D721Med (cell line): ENCODE measurements at regions not wholly inside any gene's neighbourhood (a gene's known extent, or its start where the extent isn't known, plus 50 kb on each side); places are given as distances from the start of the nearest gene placed in this dataset.

Experiments used
- DNase-seq: peaks from one replicate; pipeline ENCODE4 v3.0.0; 2011; ENCODE audit warnings: low spot score; ENCODE audit not compliant: insufficient read length
- FAIRE-seq: peaks from 2 replicates; lab custom pipeline; 2011; peaks lifted over from hg19 to GRCh38; lab: Jason Lieb, UNC
- TF ChIP-seq, protein P1 (sequence below): IDR thresholded peaks from 2 replicates; pipeline ENCODE4 v1.5.1; 2012; ENCODE audit warnings: mild to moderate bottlenecking, control low read depth; ENCODE audit not compliant: insufficient read depth; ENCODE audit errors: missing control alignments

DNA sequence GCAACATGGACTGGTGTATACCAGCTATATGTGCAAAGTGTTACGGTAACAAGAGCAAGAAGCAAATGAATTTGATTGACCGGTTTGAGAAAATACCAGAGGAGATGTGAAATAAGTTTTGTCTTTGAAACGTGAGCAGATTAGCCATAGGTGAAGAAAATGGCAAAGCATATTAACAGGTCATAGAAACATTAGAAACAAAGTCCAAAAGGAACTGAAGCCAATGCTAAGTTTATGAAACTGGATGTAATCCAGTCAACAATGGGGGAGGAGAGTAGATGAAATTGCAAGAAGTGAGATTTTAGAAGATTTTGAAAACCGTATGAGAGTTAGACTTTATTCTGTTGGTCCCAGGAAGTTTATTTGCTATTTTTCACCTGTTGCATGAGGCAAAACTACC lies 1315.4 kb upstream of the CHAC2 start:
- DNase-seq (no peak), FAIRE-seq (no peak)
- TF ChIP-seq, protein P1, sequence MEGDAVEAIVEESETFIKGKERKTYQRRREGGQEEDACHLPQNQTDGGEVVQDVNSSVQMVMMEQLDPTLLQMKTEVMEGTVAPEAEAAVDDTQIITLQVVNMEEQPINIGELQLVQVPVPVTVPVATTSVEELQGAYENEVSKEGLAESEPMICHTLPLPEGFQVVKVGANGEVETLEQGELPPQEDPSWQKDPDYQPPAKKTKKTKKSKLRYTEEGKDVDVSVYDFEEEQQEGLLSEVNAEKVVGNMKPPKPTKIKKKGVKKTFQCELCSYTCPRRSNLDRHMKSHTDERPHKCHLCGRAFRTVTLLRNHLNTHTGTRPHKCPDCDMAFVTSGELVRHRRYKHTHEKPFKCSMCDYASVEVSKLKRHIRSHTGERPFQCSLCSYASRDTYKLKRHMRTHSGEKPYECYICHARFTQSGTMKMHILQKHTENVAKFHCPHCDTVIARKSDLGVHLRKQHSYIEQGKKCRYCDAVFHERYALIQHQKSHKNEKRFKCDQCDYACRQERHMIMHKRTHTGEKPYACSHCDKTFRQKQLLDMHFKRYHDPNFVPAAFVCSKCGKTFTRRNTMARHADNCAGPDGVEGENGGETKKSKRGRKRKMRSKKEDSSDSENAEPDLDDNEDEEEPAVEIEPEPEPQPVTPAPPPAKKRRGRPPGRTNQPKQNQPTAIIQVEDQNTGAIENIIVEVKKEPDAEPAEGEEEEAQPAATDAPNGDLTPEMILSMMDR, result no peak

DNA sequence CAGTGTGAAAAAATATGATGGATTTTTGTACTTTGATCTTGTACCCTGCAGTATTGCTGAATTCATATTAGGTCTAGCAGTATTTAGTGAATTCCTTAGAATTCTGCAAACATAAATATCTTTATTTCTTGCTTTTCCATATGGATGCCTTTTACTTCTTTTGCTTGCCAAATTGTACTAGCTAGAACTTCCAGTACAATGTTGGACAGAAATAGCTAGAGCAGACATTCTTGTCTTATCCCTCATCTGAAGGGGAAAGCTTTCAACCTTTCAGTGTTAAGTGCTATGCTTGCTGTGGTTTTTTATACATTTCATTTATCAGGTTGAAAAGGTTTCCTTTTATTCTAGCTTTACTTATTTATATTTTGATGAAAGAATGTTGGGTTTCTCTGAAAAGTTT lies 1321.9 kb upstream of the CHAC2 start:
- TF ChIP-seq, protein P1, result no peak
- no peak for FAIRE-seq
- no peak for DNase-seq

GRCh38 chr2:52431352-52431760 lies 1336.2 kb upstream of the CHAC2 start:
- TF ChIP-seq, protein P1, result no peak
- no peak for FAIRE-seq
- DNase-seq, result no peak

GRCh38 chr2:52429740-52430139 lies 1337.9 kb upstream of the CHAC2 start:
- no peak for DNase-seq
- no peak for FAIRE-seq
- TF ChIP-seq, protein P1, result no peak

DNA sequence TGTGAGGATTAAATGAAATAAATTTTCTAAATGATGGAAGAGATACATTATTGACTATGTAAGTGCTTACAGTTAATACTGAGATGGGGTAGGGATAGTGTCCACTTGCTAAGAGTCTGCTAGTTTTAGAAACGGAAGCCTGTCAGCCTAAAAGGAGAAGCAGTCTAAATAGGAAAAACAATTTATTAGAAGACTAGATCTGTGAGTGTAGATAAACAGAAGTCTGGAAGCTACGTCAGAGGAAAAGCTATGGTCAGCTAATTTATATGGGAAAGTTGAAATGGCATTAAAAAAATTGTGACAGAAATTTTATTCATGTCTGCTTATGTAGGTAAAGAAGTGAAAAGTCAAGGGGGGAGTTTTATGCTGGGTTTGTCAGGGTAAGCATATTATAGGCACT lies 1338.4 kb upstream of the CHAC2 start:
- TF ChIP-seq, protein P1, result no peak
- no peak for FAIRE-seq
- DNase-seq, result no peak

- TF ChIP-seq, protein P1, result no peak
- no peak for FAIRE-seq
These were observed 1339.4 kb upstream of the CHAC2 start for GRCh38 chr2:52428224-52428623.

DNA sequence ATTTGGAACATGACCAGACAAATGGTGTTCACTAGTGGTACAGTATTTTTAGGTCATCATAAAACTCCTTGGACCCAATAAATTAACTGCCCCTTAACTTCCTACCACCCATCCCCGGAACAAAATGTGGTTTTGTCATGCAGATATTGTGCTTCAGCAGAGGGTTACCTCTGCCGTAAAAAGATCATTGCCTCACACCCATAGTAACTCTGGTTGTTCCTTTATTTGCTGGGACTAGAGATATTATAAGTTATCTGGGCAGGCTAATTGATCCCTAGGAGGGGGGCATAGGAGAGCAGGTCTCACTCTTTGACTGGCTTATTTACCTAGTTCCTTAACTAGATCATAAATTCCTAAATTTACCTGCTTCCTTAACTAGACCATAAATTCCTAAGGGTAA lies 1343.9 kb upstream of the CHAC2 start:
- DNase-seq (no peak), FAIRE-seq (no peak)
- TF ChIP-seq, protein P1, result no peak

More at GRCh38 chr2:52428224-52428623, 1339.4 kb upstream of the CHAC2 start:
- no peak for DNase-seq
